GM10248 (cell line): ENCODE measurements at regions not wholly inside any gene's neighbourhood (a gene's known extent, or its start where the extent isn't known, plus 50 kb on each side); places are given as distances from the start of the nearest gene placed in this dataset.

Source experiments
- CTCF ChIA-PET: fragments of 300-600 bp; sonication (Branson Sonifier 250); formaldehyde crosslinking; extraction: SDS; loops from one replicate; lab custom pipeline; 2021; ENCODE audit warnings: antibody characterized with exemption; lab: Yijun Ruan, JAX
- POLR2A ChIA-PET: fragments of 350-650 bp; sonication (Branson Sonifier 250); formaldehyde crosslinking; extraction: SDS; loops from one replicate; lab custom pipeline; 2020; ENCODE audit warnings: antibody characterized with exemption; lab: Yijun Ruan, JAX
- DNase-seq: peaks from one replicate; pipeline ENCODE4 v3.0.0; 2012; ENCODE audit errors: extremely low spot score
- CTCF ChIP-seq: IDR thresholded peaks from 2 replicates; pipeline ENCODE4 v1.5.1; 2012; ENCODE audit warnings: mild to moderate bottlenecking, low read depth; ENCODE audit errors: extremely low read depth, missing control alignments, control extremely low read depth

- no peak for TF ChIP-seq CTCF
- CTCF ChIA-PET: interaction anchor here (1.6 kb wide), 1 partner anchor 10 kb away, joined by 5 read pairs; no protein-coding TSS in a partner anchor
- POLR2A ChIA-PET: no interaction called here
- no peak for DNase-seq
These were observed 1451.9 kb upstream of the AGA start for GRCh38 chr4:178894126-178894525.

GRCh38 chr4:178899084-178899483 lies 1456.8 kb upstream of the AGA start:
- ChIA-PET CTCF (interaction anchor here (1.4 to 2.9 kb wide), 2 partner anchors 11 to 17 kb away, joined by 4 to 12 read pairs; no protein-coding TSS in a partner anchor), POLR2A (no interaction called here)
- no peak for DNase-seq
- no peak for TF ChIP-seq CTCF

DNA sequence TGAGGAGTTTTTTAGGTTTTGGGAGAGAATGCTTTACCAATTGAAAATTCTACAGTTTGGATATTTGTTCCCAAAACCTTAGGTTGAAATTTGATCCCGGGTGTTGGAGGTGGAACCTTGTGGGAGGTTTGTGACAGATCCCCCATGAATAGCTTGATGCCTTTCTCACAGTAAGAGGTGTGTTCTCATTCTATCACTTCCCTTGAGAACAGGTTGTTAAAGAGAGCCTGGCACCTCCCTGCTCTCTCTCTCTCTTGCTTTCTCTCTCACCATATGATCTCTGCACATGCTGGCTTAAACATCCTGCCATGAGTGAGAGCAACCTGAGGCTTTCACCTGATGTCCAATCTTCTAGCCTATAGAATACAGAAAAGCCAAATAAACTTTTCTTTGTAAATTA lies 1475.5 kb upstream of the AGA start:
- no peak for TF ChIP-seq CTCF
- POLR2A ChIA-PET: no interaction called here
- no peak for DNase-seq
- CTCF ChIA-PET: interaction anchor here (2.2 kb wide), 1 partner anchor 11 kb away, joined by 5 read pairs; no protein-coding TSS in a partner anchor

GRCh38 chr4:178937130-178937529 lies 1494.9 kb upstream of the AGA start:
- no peak for DNase-seq
- POLR2A ChIA-PET: no interaction called here
- TF ChIP-seq CTCF: no peak
- CTCF ChIA-PET: interaction anchor here (1.0 kb wide), 1 partner anchor 21 kb away, joined by 4 read pairs; no protein-coding TSS in a partner anchor

- ChIA-PET CTCF (no interaction called here), POLR2A (no interaction called here)
- DNase-seq: no peak
- no peak for TF ChIP-seq CTCF
These were observed 1499.7 kb upstream of the AGA start for GRCh38 chr4:178941975-178942374.

DNA sequence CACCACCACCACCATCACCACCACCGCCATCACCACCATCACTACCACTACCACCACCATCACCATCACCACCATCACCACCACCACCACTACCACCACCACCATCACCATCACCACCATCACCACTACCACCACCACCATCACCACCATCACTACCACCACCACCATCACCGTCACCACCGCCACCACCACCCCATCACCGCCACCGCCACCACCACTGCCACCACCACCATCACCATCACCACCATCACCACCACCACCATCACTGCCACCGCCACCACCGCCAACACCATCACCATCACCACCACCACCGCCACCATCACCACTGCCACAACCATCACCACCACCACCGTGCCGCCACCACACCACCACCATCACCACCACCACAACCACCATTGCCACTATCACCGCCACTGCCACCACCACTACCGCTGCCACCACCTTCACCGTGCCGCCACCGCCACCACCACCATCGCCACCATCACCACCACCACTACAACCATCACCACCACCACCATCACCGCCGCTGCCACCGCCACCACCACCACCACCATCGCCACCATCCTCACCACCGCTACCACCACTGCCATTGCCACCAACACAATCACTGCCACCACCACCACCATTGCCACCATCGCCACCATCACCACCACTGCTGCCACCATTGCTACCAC lies 1511.3 kb upstream of the AGA start:
- DNase-seq: no peak
- ChIA-PET CTCF (no interaction called here), POLR2A (no interaction called here)
- no peak for TF ChIP-seq CTCF
